ENCODE measurements at regions not wholly inside any gene's neighbourhood (a gene's known extent, or its start where the extent isn't known, plus 50 kb on each side); places are given as distances from the start of the nearest gene placed in this dataset.
"Not testable (repeated sequence)": the region's sequence is repeated elsewhere in the genome, so short reads cannot be mapped to it uniquely, and the experiment has no call there.

DNA sequence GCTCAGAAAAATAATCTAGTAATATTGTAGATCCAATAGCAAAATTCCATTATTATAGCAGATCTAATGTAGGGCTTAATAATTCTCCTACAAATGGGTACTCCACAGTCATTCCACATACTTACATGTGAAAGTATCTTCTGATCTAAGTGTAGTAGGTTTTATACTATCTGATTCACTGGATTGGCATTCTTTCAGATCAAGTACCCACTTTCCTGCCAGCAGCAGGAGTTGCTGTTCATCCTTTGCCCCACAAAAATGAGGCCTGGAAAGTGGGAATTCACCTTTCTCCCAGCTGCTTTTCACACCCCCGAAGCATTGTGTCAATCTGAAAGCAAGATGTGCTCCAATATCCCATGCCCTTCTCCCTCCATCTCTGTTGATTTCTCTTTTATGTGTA lies 77.1 kb upstream of the RXFP1 start:
- no peaks in the 10 kb centered on the region for H3K4me1 ChIP-seq (ENCODE audit: control insufficient read depth, insufficient read depth, low read length)
- no peaks in the 10 kb centered on the region for H3K9me3 ChIP-seq (replicated peaks; ENCODE audit: control insufficient read depth, low read depth, low read length)
- no peak overlapping the region for H3K27ac ChIP-seq (ENCODE audit: low read length)
- no peak overlapping the region for H3K4me3 ChIP-seq (ENCODE audit: low read length)
- H3K36me3 ChIP-seq (ENCODE audit: control insufficient read depth, insufficient read depth, low read length) = no peaks in the 10 kb centered on the region
- no CpG with 5 or more reads among the region's 1 CpG for WGBS (ENCODE audit: insufficient coverage)
- no peak for DNase-seq
- H3K27me3 ChIP-seq (ENCODE audit: control insufficient read depth, insufficient read depth, low read length) = no peaks in the 10 kb centered on the region

DNA sequence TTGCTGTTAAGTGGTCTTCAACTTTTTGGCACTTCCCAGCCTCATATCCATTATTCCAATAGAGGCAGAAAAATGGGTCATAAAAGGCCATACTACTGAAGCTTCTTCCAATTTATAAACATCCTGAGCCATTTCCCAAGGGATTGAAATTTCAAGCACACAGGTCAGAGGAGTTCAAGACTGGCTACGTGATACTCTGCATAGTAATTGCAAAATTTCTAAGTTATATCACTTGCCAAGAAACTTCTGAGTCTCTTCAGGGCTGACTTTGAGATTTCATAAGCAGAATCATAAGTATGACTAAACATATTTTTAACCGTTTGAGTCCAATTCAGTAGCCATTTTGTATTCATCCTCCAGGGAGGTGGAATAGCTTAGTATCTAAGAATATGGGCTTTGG lies 75.6 kb upstream of the RXFP1 start:
- Histone ChIP-seq H3K27me3 (ENCODE audit: control insufficient read depth, insufficient read depth, low read length) (no peaks in the 10 kb centered on the region), H3K27ac (ENCODE audit: low read length) (no peak overlapping the region), H3K4me1 (ENCODE audit: control insufficient read depth, insufficient read depth, low read length) (no peaks in the 10 kb centered on the region), H3K4me3 (ENCODE audit: low read length) (no peak overlapping the region), H3K9me3 (replicated peaks; ENCODE audit: control insufficient read depth, low read depth, low read length) (no peaks in the 10 kb centered on the region), H3K36me3 (ENCODE audit: control insufficient read depth, insufficient read depth, low read length) (no peaks in the 10 kb centered on the region)
- WGBS (ENCODE audit: insufficient coverage) = no CpG with 5 or more reads among the region's 2 CpGs
- DNase-seq = no peak

DNA sequence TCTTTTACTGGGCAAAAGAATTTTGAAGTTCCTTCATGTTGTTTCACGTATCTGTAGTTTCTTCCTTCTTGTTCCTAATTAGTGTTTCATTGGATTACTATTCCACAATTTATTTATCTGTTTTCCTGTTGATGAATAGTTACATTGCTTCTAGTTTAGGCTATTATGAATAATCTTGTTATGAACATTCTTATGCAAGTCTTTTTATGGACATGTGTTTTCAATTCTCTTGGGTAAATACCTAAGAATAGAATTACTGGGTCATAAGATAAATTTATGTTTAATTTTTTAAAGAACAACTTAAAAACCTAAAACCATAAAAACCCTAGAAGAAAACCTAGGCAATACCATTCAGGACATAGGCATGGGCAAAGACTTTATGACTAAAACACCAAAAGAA lies 70.9 kb upstream of the RXFP1 start:
- Histone ChIP-seq H3K4me3 (ENCODE audit: low read length) (no peak overlapping the region), H3K27ac (ENCODE audit: low read length) (no peak overlapping the region), H3K4me1 (ENCODE audit: control insufficient read depth, insufficient read depth, low read length) (no peaks in the 10 kb centered on the region), H3K36me3 (ENCODE audit: control insufficient read depth, insufficient read depth, low read length) (no peaks in the 10 kb centered on the region), H3K9me3 (replicated peaks; ENCODE audit: control insufficient read depth, low read depth, low read length) (no peaks in the 10 kb centered on the region), H3K27me3 (ENCODE audit: control insufficient read depth, insufficient read depth, low read length) (no peaks in the 10 kb centered on the region)
- no peak for DNase-seq
- WGBS (ENCODE audit: insufficient coverage) = no CpG with 5 or more reads among the region's 1 CpG

DNA sequence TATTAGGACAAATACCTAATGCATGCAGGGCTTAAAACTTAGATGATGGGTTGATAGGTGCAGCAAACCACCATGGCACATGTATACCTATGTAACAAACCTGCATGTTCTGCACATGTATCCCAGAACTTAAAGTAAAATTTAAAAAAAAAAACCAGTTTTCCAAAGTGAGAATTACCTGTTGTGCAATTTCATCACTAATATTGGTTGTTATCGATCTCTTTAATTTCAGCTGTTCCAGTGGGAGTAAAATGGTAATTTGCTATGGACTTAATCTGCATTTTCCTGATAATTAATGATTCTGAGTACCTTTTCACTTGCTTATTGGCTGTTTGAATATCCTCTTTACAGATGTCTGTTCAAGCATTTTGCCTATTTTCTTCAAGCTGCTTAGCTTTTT lies 69.6 kb upstream of the RXFP1 start:
- H3K27ac ChIP-seq (ENCODE audit: low read length); H3K4me3 ChIP-seq (ENCODE audit: low read length); H3K9me3 ChIP-seq (replicated peaks; ENCODE audit: control insufficient read depth, low read depth, low read length); H3K4me1 ChIP-seq (ENCODE audit: control insufficient read depth, insufficient read depth, low read length); DNase-seq; H3K27me3 ChIP-seq (ENCODE audit: control insufficient read depth, insufficient read depth, low read length); H3K36me3 ChIP-seq (ENCODE audit: control insufficient read depth, insufficient read depth, low read length): not testable (repeated sequence)
- no CpG with 5 or more reads among the region's 1 CpG for WGBS (ENCODE audit: insufficient coverage)

DNA sequence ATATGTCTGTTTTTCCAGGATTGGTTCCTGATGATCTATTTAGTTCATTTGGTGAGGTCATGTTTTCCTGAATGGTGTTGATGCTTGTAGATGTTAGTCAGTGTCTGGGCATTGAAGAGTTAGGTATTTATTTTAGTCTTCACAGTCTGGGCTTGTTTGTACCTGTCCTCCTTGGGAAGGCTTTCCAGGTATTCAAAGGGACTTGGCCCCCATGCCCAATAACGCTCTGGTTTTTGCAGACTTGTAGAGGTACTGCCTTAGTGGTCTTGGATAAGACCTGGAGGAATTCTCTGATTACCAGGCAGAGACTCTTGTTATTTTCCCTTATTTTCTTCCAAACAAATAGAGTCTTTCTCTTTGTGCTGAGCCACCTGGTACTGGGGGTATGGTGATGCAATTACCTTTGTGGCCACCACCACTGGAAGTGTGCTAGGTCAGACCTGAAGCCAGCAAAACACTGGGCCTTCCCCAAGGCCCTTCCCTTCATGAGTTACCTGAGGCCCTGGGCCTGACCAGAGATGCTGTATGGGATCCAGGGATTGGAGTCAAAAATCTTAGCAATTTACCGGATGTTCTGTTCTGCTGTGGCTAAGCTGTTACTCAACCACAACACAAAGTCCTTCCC lies 63.3 kb upstream of the RXFP1 start:
- no peak for DNase-seq
- WGBS (ENCODE audit: insufficient coverage) = 83% methylated on average over 1 of the region's 2 CpGs
- Histone ChIP-seq H3K4me3 (ENCODE audit: low read length) (no peak overlapping the region), H3K27ac (ENCODE audit: low read length) (no peak overlapping the region), H3K27me3 (ENCODE audit: control insufficient read depth, insufficient read depth, low read length) (no peaks in the 10 kb centered on the region), H3K9me3 (replicated peaks; ENCODE audit: control insufficient read depth, low read depth, low read length) (no peaks in the 10 kb centered on the region), H3K4me1 (ENCODE audit: control insufficient read depth, insufficient read depth, low read length) (no peaks in the 10 kb centered on the region), H3K36me3 (ENCODE audit: control insufficient read depth, insufficient read depth, low read length) (no peaks in the 10 kb centered on the region)

DNA sequence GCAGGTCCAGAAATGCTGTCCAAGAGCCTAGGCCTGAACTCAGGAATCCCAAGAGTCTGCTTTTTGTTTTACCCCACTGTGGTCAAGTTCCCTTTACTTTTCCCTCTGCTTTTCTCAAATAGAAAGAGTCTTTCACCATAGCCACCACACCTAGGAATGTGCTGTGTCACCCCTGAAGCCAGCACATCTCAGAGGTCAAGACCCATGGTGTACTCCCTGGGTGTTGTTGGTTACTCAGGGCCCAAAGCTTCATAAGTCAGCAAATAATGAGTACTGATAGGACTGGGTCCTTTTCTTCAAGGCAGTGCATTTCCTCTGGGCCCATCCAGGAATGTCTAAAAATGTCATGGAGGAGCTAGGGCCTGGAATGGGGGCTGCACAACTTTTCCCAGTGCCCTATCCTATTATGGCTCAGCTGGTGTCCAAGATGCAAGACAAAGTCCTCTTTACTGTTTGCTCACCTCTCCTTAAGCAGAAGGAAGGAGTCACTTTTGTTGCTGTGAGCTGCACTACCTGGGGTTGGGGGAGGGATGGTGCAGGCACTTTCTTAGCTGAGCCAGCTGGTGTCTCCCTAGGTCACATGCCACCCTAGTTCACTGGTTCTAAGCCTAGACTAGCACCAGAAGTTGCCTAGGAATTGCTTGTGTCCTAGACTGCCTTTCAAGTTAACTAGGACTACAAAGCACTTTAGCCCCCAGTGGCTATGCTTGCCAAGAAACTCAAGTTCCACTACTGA lies 62.4 kb upstream of the RXFP1 start:
- DNase-seq = no peak
- Histone ChIP-seq H3K4me1 (ENCODE audit: control insufficient read depth, insufficient read depth, low read length) (no peaks in the 10 kb centered on the region), H3K9me3 (replicated peaks; ENCODE audit: control insufficient read depth, low read depth, low read length) (no peaks in the 10 kb centered on the region), H3K27me3 (ENCODE audit: control insufficient read depth, insufficient read depth, low read length) (no peaks in the 10 kb centered on the region), H3K4me3 (ENCODE audit: low read length) (no peak overlapping the region), H3K36me3 (ENCODE audit: control insufficient read depth, insufficient read depth, low read length) (no peaks in the 10 kb centered on the region), H3K27ac (ENCODE audit: low read length) (no peak overlapping the region)

DNA sequence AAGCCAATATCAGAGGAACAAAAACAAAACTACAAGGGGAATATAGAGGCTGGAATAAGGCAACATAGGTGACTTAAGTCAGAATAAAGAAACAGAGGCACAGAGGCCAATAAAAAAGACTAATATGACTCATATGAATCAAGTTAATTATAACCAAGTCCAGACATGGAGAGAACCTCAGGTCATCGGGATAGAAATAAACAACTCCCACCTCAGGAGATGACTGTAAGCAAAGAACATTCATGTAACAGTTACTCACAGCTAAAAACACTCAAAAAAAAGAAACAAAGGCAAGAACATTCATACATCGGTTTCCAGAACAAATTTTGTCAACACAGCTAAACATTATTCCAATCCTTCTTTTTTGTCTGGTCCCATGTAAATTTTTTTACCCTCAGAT lies 60.3 kb upstream of the RXFP1 start:
- Histone ChIP-seq H3K27me3 (ENCODE audit: control insufficient read depth, insufficient read depth, low read length) (no peaks in the 10 kb centered on the region), H3K36me3 (ENCODE audit: control insufficient read depth, insufficient read depth, low read length) (no peaks in the 10 kb centered on the region), H3K9me3 (replicated peaks; ENCODE audit: control insufficient read depth, low read depth, low read length) (no peaks in the 10 kb centered on the region), H3K4me3 (ENCODE audit: low read length) (no peak overlapping the region), H3K27ac (ENCODE audit: low read length) (no peak overlapping the region), H3K4me1 (ENCODE audit: control insufficient read depth, insufficient read depth, low read length) (no peaks in the 10 kb centered on the region)
- WGBS (ENCODE audit: insufficient coverage) = no CpG with 5 or more reads among the region's 2 CpGs
- no peak for DNase-seq

DNA sequence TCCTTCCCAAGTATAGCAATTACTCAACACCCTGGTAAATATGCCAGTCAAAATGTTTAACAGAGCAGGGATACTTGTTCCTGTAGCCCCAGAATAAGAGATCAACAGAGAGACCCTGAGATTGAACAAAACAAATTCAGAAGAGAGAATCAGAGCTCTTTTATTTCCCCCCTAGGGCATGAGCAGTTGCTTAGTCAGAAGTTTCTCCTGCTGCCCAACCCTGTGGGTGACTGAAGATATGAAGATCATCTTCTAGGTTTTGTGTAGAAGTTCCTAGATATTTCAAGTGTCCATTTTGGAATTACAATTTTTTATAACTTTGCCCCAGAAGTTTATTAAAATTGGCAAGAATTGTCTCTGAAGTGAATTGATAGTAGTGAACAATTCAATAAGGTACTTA lies 59.1 kb upstream of the RXFP1 start:
- no peak overlapping the region for H3K4me3 ChIP-seq (ENCODE audit: low read length)
- H3K27me3 ChIP-seq (ENCODE audit: control insufficient read depth, insufficient read depth, low read length) = no peaks in the 10 kb centered on the region
- no peaks in the 10 kb centered on the region for H3K36me3 ChIP-seq (ENCODE audit: control insufficient read depth, insufficient read depth, low read length)
- no peaks in the 10 kb centered on the region for H3K9me3 ChIP-seq (replicated peaks; ENCODE audit: control insufficient read depth, low read depth, low read length)
- no peaks in the 10 kb centered on the region for H3K4me1 ChIP-seq (ENCODE audit: control insufficient read depth, insufficient read depth, low read length)
- no peak overlapping the region for H3K27ac ChIP-seq (ENCODE audit: low read length)
- no peak for DNase-seq

Data from muscle of leg (tissue), 3 donors.